ENCODE measurements at regions not wholly inside any gene's neighbourhood (a gene's known extent, or its start where the extent isn't known, plus 50 kb on each side); places are given as distances from the start of the nearest gene placed in this dataset.

DNA sequence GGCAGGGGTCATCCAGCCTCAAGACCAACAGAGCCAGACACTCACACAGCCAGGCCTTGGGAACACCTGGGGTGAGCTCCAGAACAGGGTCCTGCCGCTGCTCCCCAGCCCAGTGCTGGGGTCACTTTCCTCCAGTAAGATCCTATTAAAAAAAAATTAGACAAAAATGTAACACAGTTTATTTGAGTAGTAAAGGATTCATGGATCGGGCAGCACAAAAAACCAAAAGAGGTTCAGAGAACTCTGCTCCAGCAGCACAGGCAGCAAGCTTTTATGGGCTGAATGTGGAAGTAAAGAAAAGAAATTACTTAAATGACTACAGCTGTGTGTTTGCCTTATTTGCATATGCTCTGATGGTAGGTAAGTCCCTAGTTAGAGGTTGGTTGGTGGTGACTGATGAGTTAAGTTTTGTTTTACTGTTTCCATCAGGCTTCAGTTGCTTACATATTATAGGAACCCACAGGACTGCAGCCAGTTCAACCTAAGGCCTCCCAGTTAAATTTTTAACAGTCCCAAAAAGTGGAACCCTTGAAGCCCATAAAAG, 80.5 kb upstream of the FGFR2 start:
- no peak for TF ChIP-seq YY1 (IDR thresholded peaks at IDR 0.05; ENCODE audit: insufficient read depth, insufficient read length)
- TF ChIP-seq SUZ12 (IDR thresholded peaks at IDR 0.05; ENCODE audit: extremely low read depth, insufficient read depth, insufficient read length) = no peak

All from NT2/D1 (cell line).